HEK293 (cell line): ENCODE measurements at regions not wholly inside any gene's neighbourhood (a gene's known extent, or its start where the extent isn't known, plus 50 kb on each side); places are given as distances from the start of the nearest gene placed in this dataset.

Source experiments
- CTCF ChIP-seq: fragments of 450-650 bp; formaldehyde crosslinking; IDR thresholded peaks from 2 replicates; pipeline ENCODE4 v1.5.1; 2016; ENCODE audit warnings: missing biosample characterization, missing genetic modification characterization
- MYNN ChIP-seq: fragments of 450-650 bp; formaldehyde crosslinking; IDR thresholded peaks from 2 replicates; pipeline ENCODE4 v1.5.1; 2016; ENCODE audit warnings: missing biosample characterization, missing genetic modification characterization, borderline replicate concordance
- MZF1 ChIP-seq: fragments of 450-650 bp; formaldehyde crosslinking; IDR thresholded peaks from 2 replicates; pipeline ENCODE4 v1.5.1; 2017; ENCODE audit warnings: missing biosample characterization, missing genetic modification characterization, borderline replicate concordance
- PBX3 ChIP-seq: sonication (generic); formaldehyde crosslinking; IDR thresholded peaks from 2 replicates; pipeline ENCODE4 v1.8.1; 2022; ENCODE audit warnings: mild to moderate bottlenecking, moderate library complexity, missing genetic modification reagents
- REST ChIP-seq: fragments of 450-650 bp; formaldehyde crosslinking; IDR thresholded peaks from 2 replicates; pipeline ENCODE4 v1.5.1; 2016; ENCODE audit warnings: missing biosample characterization, missing genetic modification characterization
- YY1 ChIP-seq: fragments of 450-650 bp; formaldehyde crosslinking; IDR thresholded peaks from 2 replicates; pipeline ENCODE4 v1.5.1; 2018; ENCODE audit warnings: missing biosample characterization, missing genetic modification characterization
- ZBTB1 ChIP-seq: fragments of 450-650 bp; formaldehyde crosslinking; IDR thresholded peaks from 2 replicates; pipeline ENCODE4 v1.5.1; 2016; ENCODE audit warnings: missing biosample characterization, missing genetic modification characterization
- ZBTB17 ChIP-seq: fragments of 450-650 bp; formaldehyde crosslinking; IDR thresholded peaks from 2 replicates; pipeline ENCODE4 v1.5.1; 2016; ENCODE audit warnings: missing biosample characterization, missing genetic modification characterization
- ZFP41 ChIP-seq: fragments of 450-650 bp; formaldehyde crosslinking; IDR thresholded peaks from 2 replicates; pipeline ENCODE4 v1.5.1; 2016; ENCODE audit warnings: missing biosample characterization, missing genetic modification characterization, borderline replicate concordance
- ZNF112 ChIP-seq: fragments of 450-650 bp; formaldehyde crosslinking; IDR thresholded peaks from 2 replicates; pipeline ENCODE4 v1.5.0; 2017; ENCODE audit warnings: missing biosample characterization, missing genetic modification characterization
- ZNF146 ChIP-seq: fragments of 450-650 bp; formaldehyde crosslinking; IDR thresholded peaks from 2 replicates; pipeline ENCODE4 v1.5.1; 2016; ENCODE audit warnings: missing biosample characterization, missing genetic modification characterization
- ZNF341 ChIP-seq: fragments of 450-650 bp; formaldehyde crosslinking; IDR thresholded peaks from 2 replicates; pipeline ENCODE4; 2016; ENCODE audit warnings: low read depth, missing biosample characterization, missing genetic modification characterization
- ZNF792 ChIP-seq: fragments of 450-650 bp; formaldehyde crosslinking; IDR thresholded peaks from 2 replicates; pipeline ENCODE4 v1.5.1; 2016; ENCODE audit warnings: missing biosample characterization, missing genetic modification characterization

- TF ChIP-seq REST (no peak), MZF1 (tag by site-specific recombination) (no peak), YY1 (no peak), MYNN (tag by site-specific recombination) (no peak), ZBTB1 (no peak), ZBTB17 (tag by site-specific recombination) (no peak), CTCF (tag by site-specific recombination) (no peak), ZNF112 (tag by site-specific recombination) (no peak), ZNF146 (tag by site-specific recombination) (no peak), PBX3 (CRISPR knock-in tag) (no peak), ZNF792 (tag by site-specific recombination) (no peak), ZFP41 (no peak), ZNF341 (tag by site-specific recombination) (no peak)
Measured at GRCh38 chr6:91482498-91482897, 895.6 kb upstream of the MAP3K7 start.
